ENCODE measurements at regions not wholly inside any gene's neighbourhood (a gene's known extent, or its start where the extent isn't known, plus 50 kb on each side); places are given as distances from the start of the nearest gene placed in this dataset.

- peak; percentile 18 to 60 for DNase-seq (ENCODE audit: low read depth in 1 of 2, low spot score in 1 of 2)
- TF ChIP-seq CTCF (IDR thresholded peaks at IDR 0.05; ENCODE audit: low read depth, low read length) = no peak
- Histone ChIP-seq H3K4me1 (ENCODE audit: low read depth) (peaks cover 32% of the 10 kb centered on the region), H3K9me3 (ENCODE audit: low read depth) (no peaks in the 10 kb centered on the region), H3K27ac (peak overlapping the region; percentile 97), H3K36me3 (no peaks in the 10 kb centered on the region), H3K27me3 (no peaks in the 10 kb centered on the region), H3K4me3 (peak overlapping the region; percentile 50)
Measured at GRCh38 chr1:217090060-217090911, 367.1 kb upstream of the ESRRG start.

- TF ChIP-seq CTCF (IDR thresholded peaks at IDR 0.05; ENCODE audit: low read depth, low read length) = no peak
- DNase-seq (ENCODE audit: low read depth in 1 of 2, low spot score in 1 of 2) = peak; percentile 78 to 84
- no peaks in the 10 kb centered on the region for H3K9me3 ChIP-seq (ENCODE audit: low read depth)
- H3K4me3 ChIP-seq = peak overlapping the region; percentile 50
- H3K27ac ChIP-seq = peak overlapping the region; percentile 97
- H3K27me3 ChIP-seq = no peaks in the 10 kb centered on the region
- H3K36me3 ChIP-seq = no peaks in the 10 kb centered on the region
- peaks cover 32% of the 10 kb centered on the region for H3K4me1 ChIP-seq (ENCODE audit: low read depth)
Measured at GRCh38 chr1:217089361-217090014, 366.3 kb upstream of the ESRRG start.

- peak overlapping the region; percentile 50 for H3K4me3 ChIP-seq
- H3K9me3 ChIP-seq (ENCODE audit: low read depth) = no peaks in the 10 kb centered on the region
- DNase-seq (ENCODE audit: low read depth in 1 of 2, low spot score in 1 of 2) = peak; percentile 29 to 40
- peak overlapping the region; percentile 97 for H3K27ac ChIP-seq
- no peak for TF ChIP-seq CTCF (IDR thresholded peaks at IDR 0.05; ENCODE audit: low read depth, low read length)
- H3K36me3 ChIP-seq = no peaks in the 10 kb centered on the region
- no peaks in the 10 kb centered on the region for H3K27me3 ChIP-seq
- H3K4me1 ChIP-seq (ENCODE audit: low read depth) = peaks cover 33% of the 10 kb centered on the region
Measured at GRCh38 chr1:217088521-217089284, 365.5 kb upstream of the ESRRG start.

- peaks cover 40% of the 10 kb centered on the region for H3K4me1 ChIP-seq (ENCODE audit: low read depth)
- H3K9me3 ChIP-seq (ENCODE audit: low read depth) = no peaks in the 10 kb centered on the region
- H3K4me3 ChIP-seq = peak overlapping the region; percentile 50
- peak overlapping the region; percentile 97 for H3K27ac ChIP-seq
- DNase-seq (ENCODE audit: low read depth in 1 of 2, low spot score in 1 of 2) = peak in 1 of 2 donors; percentile 2
- TF ChIP-seq CTCF (IDR thresholded peaks at IDR 0.05; ENCODE audit: low read depth, low read length) = no peak
- H3K36me3 ChIP-seq = no peaks in the 10 kb centered on the region
- no peaks in the 10 kb centered on the region for H3K27me3 ChIP-seq
Measured at GRCh38 chr1:217088011-217088410, 364.8 kb upstream of the ESRRG start.

GRCh38 chr1:217079584-217079983 lies 356.4 kb upstream of the ESRRG start:
- no peaks in the 10 kb centered on the region for H3K36me3 ChIP-seq
- DNase-seq (ENCODE audit: low read depth in 1 of 2, low spot score in 1 of 2) = no peak
- H3K4me1 ChIP-seq (ENCODE audit: low read depth) = peaks cover 58% of the 10 kb centered on the region
- TF ChIP-seq CTCF (IDR thresholded peaks at IDR 0.05; ENCODE audit: low read depth, low read length) = no peak
- H3K9me3 ChIP-seq (ENCODE audit: low read depth) = no peaks in the 10 kb centered on the region
- H3K27me3 ChIP-seq = no peaks in the 10 kb centered on the region
- peak overlapping the region; percentile 74 for H3K27ac ChIP-seq
- H3K4me3 ChIP-seq = no peak overlapping the region

Measured in cardiac muscle cell (in vitro differentiated cells and primary cell).